Stomach smooth muscle (tissue), 2 donors: ENCODE measurements at regions not wholly inside any gene's neighbourhood (a gene's known extent, or its start where the extent isn't known, plus 50 kb on each side); places are given as distances from the start of the nearest gene placed in this dataset.

Experiments used
- H3K27ac ChIP-seq: one replicate; pipeline ENCODE4 v1.7.0; 2013; ENCODE audit warnings: mild to moderate bottlenecking, low read length, inconsistent platforms
- H3K27me3 ChIP-seq, 2 donors: one replicate each; pipeline ENCODE4 v1.7.0; 2013; ENCODE audit warnings: low read length in 2 of 2; ENCODE audit not compliant: insufficient read depth in 2 of 2, control insufficient read depth in 1 of 2
- H3K36me3 ChIP-seq, 2 donors: one replicate each; pipeline ENCODE4 v1.7.0; 2013; ENCODE audit warnings: low read length in 2 of 2; ENCODE audit not compliant: control insufficient read depth in 2 of 2, insufficient read depth in 2 of 2
- H3K4me1 ChIP-seq: one replicate; pipeline ENCODE4 v1.7.0; 2013; ENCODE audit warnings: low read length; ENCODE audit not compliant: control insufficient read depth, insufficient read depth
- H3K4me3 ChIP-seq, 2 donors: one replicate each; pipeline ENCODE4 v1.7.0; 2013; ENCODE audit warnings: low read length in 2 of 2
- H3K9ac ChIP-seq, 2 donors: one replicate each; pipeline ENCODE4 v1.7.0; 2013; ENCODE audit warnings: low read length in 2 of 2, mild to moderate bottlenecking in 1 of 2
- H3K9me3 ChIP-seq, 2 donors: one replicate each; pipeline ENCODE4 v1.7.0; 2013; ENCODE audit warnings: low read length in 2 of 2; ENCODE audit not compliant: control insufficient read depth in 2 of 2
- donor health status: healthy.
- donor health status: Pancreatic carcinoma.

DNA sequence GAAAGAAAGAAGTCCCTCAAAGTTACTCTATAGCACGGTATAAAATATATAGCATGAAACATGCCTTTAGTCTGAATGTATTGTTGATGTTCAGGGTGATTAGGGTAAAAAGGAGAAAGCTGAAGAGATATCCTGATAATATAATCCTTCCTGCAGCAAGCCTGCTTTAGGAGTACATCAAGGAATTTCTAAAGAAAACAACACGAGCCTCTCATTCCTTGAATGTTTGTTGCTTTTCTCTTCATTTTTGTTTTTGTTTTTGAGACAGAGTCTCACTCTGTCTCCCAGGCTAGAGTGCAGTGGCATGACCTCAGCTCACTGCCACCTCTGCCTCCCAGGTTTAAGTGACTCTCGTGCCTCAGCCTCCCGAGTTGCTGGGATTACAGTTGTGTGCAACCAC lies 79.1 kb downstream of the CD164 start:
- H3K9ac ChIP-seq, result no peak overlapping the region
- H3K4me3 ChIP-seq, result no peak overlapping the region
- peak overlapping the region; percentile 67 for H3K27ac ChIP-seq
- H3K9me3 ChIP-seq, result no peaks in the 10 kb centered on the region
- no peaks in the 10 kb centered on the region for H3K27me3 ChIP-seq
- H3K36me3 ChIP-seq, result no peaks in the 10 kb centered on the region
- peaks cover 45% of the 10 kb centered on the region for H3K4me1 ChIP-seq

DNA sequence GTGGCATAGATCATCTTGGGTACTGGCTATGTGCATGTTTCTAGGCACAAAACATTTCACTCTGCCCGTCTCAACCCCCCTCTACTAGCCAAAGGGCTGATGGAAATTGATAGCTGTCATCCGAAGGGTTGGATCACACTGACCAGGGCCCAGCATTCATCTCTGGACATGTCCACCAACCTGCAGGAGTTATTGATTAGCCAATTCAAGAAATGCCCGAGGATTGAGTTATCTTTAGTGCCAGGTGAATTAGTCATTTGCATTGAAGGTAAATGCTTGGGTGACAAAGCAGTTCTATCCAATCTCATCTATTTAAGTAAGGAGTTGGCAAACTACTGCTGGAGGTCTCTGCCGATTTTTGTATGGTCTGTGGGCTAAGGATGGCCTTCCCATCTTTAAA lies 80.1 kb downstream of the CD164 start:
- Histone ChIP-seq H3K27ac (peak overlapping the region; percentile 93), H3K4me1 (peaks cover 54% of the 10 kb centered on the region), H3K9ac (peak overlapping the region in 1 of 2 donors; percentile 35), H3K27me3 (no peaks in the 10 kb centered on the region), H3K36me3 (no peaks in the 10 kb centered on the region), H3K9me3 (no peaks in the 10 kb centered on the region), H3K4me3 (no peak overlapping the region)

DNA sequence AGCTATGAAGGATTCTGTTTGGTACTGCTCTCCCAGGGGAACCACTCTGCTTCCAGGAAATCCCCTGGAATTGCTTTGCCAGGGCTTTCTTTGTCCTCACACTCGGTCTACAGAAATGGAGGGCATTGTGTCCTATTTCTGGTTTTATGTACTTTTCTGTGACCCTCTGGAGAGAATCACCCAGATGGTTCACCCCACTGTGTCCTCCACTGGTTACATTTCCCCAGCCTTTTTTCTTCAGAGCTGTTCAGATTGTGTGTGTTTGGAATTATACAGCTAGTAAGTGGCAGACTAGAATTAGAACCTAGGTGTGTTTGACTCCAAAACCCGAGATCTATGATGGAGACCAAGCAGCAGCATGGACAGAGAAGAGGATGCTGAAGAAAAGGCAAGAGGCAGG lies 80.8 kb downstream of the CD164 start:
- Histone ChIP-seq H3K4me1 (peaks cover 59% of the 10 kb centered on the region), H3K27me3 (no peaks in the 10 kb centered on the region), H3K9ac (peak overlapping the region; percentile 35 to 69), H3K9me3 (no peaks in the 10 kb centered on the region), H3K27ac (peak overlapping the region; percentile 93), H3K4me3 (no peak overlapping the region), H3K36me3 (no peaks in the 10 kb centered on the region)

DNA sequence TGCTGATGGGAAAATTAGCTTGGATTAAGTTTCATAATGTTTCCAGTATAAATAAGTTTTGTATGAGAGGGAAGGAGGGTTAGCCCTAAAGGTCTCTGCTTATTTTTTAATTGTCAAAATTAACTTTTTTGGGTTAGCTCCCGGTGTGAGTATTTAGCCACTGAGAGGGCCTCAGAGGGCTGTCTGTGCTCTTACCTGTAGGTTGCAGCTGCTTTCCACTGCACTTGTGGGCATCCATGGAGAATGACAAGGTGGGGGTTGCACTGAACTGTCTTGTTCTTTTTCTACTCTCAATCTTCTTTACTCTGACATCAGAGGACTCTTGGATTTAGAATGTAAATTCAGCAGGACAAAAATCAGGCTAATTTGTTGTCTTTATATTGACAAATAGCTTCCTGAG lies 81.4 kb downstream of the CD164 start:
- H3K9me3 ChIP-seq, result no peaks in the 10 kb centered on the region
- H3K4me3 ChIP-seq, result no peak overlapping the region
- H3K27ac ChIP-seq, result peak overlapping the region; percentile 93
- H3K9ac ChIP-seq, result peak overlapping the region; percentile 35 to 69
- H3K36me3 ChIP-seq, result no peaks in the 10 kb centered on the region
- peaks cover 59% of the 10 kb centered on the region for H3K4me1 ChIP-seq
- H3K27me3 ChIP-seq, result no peaks in the 10 kb centered on the region

DNA sequence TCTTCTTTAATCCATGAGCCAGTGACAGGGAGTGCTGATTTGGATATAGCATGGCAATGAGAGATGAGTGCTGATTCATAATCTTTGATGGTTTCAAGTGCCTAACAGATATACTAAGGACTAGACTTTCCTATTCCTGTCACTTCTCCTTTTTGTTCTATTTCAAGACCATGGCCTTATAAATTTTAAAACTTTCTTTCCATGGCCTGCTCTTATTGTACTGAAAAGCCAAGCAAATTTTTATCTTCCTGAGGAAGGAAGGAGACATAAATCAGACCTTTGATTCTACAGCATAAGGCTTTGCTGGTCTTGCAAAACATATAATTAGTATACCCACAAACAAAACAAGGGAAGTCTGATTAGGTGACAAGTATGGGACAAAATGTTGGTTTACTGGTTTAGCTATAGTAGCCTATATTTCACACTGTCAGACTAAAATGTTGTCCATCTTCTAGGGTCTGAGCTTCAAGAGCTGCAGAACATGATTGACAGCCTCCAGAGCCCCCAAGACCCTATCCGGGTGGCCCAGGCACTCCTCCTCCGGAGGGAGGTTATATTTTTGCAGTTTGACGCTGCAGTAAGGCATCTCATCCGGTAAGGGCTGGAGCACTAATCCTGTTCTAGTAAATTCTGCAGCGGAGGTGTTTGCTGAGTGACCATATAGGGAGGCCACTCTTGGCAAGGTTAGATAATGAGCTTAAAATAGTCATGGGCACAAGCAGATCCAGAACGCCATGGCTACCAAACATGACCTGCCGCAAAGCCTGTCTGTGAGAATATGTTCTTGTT lies 82.3 kb downstream of the CD164 start:
- Histone ChIP-seq H3K4me1 (peaks cover 58% of the 10 kb centered on the region), H3K27me3 (no peaks in the 10 kb centered on the region), H3K9ac (peak overlapping the region; percentile 35 to 69), H3K27ac (peak overlapping the region; percentile 93), H3K36me3 (no peaks in the 10 kb centered on the region), H3K9me3 (no peaks in the 10 kb centered on the region), H3K4me3 (no peak overlapping the region)

DNA sequence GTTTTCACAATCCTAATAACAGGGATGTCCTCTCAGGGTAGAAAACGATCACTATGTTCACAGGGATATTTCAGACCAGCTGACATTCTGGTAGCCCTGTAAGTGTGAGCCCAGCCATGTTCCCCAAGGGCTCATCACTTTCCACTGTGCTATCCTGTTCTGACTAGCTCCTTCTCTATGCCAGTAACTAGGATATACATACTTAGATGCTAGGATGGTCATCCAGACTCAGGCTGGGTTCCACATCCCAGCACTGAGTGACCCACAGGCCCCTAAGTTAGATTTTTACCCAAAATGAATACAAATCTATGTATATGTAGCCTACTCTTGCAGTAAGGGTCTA lies 83.0 kb downstream of the CD164 start:
- no peaks in the 10 kb centered on the region for H3K36me3 ChIP-seq
- H3K4me3 ChIP-seq, result no peak overlapping the region
- H3K4me1 ChIP-seq, result peaks cover 52% of the 10 kb centered on the region
- peak overlapping the region; percentile 93 for H3K27ac ChIP-seq
- peak overlapping the region in 1 of 2 donors; percentile 29 for H3K9ac ChIP-seq
- no peaks in the 10 kb centered on the region for H3K9me3 ChIP-seq
- no peaks in the 10 kb centered on the region for H3K27me3 ChIP-seq

DNA sequence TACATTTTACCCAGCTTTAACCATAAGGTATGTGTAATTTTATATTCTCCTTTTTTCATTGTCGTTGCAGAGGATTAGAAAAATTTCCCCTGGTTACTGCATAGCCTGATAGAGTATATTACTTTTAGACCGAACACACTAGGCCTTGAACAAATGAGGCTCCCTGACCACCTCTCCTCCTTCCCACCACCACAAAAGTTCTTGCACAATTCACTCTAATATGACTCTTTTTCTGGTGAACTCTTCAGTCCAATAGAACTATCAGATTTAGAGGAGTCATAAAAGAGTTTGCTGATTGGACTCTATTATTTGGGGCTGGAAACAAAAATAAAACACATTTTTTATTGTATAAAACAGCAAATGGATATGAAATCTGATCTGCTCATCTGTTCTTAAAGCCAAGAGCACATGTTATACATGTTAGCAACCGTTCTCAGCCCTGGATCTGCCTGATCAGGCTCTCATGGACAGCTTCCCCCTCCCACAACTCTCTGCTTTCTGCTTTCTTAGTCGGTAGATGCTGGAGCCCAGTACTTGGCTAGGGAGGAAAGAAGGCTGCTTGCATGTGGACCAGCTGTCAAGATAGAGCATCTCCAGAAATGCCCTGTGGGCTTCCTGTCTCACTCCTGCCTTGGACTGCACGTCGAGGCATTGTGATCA lies 83.5 kb downstream of the CD164 start:
- Histone ChIP-seq H3K4me3 (no peak overlapping the region), H3K4me1 (peaks cover 52% of the 10 kb centered on the region), H3K9me3 (no peaks in the 10 kb centered on the region), H3K27me3 (no peaks in the 10 kb centered on the region), H3K36me3 (no peaks in the 10 kb centered on the region), H3K27ac (peak overlapping the region; percentile 93), H3K9ac (no peak overlapping the region)

DNA sequence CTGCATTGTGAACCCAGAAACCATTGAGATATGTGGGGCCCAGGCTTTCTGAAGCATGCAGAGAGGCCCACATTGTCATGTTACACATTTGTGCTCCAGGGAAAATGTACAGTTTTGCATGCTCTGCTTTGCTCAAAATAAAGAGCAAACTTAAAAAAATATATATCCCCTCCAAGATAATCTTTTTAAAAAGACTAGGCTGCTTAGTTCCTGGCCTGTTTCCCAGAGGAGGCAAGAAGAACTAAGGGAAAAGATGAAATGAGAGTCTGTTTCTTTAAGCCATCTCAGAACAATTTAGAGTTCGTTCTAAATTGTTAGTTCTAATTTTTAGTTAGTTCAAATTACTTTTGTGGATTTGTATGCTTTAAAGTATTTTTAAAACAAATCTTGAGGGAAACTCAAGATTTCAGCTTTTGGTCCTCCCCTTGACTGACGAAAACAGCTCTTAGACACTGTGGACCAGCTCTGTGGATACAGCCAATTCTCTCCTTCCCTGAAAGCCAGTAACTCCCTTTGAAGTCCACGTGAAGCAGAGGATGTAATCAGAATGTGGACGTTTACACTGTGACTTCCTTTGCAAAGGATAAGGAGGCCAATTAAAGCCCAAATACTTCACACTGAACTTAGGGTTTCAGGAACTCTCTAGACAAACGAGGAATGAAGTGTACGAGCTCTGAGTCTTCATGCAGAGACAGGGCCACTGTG lies 84.7 kb downstream of the CD164 start:
- Histone ChIP-seq H3K27me3 (no peaks in the 10 kb centered on the region), H3K4me1 (peaks cover 50% of the 10 kb centered on the region), H3K9ac (peak overlapping the region in 1 of 2 donors; percentile 21), H3K27ac (peak overlapping the region; percentile 93), H3K9me3 (no peaks in the 10 kb centered on the region), H3K4me3 (peak overlapping the region in 1 of 2 donors; percentile 36), H3K36me3 (no peaks in the 10 kb centered on the region)

DNA sequence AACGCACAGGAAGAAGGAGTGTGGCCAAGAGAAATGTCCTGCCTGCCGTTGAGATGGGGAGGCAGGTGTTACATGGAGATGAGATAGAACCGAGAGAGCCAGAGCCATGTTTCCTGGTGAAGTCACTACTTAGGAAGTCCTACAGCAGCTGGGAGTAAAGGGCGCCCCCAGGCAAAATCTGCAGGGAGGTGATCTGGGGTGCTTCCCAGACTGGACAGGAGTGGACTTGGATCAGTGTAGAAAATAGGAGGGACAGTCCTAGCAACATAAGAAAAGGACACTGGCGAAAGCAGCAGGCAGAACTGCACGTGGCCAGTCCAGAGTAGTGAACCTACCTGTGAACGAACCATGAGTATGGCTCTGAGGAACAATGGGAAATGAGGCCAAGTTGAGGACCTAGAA lies 85.3 kb downstream of the CD164 start:
- Histone ChIP-seq H3K9ac (no peak overlapping the region), H3K4me1 (peaks cover 46% of the 10 kb centered on the region), H3K4me3 (no peak overlapping the region), H3K36me3 (no peaks in the 10 kb centered on the region), H3K27ac (peak overlapping the region; percentile 93), H3K27me3 (no peaks in the 10 kb centered on the region), H3K9me3 (no peaks in the 10 kb centered on the region)

DNA sequence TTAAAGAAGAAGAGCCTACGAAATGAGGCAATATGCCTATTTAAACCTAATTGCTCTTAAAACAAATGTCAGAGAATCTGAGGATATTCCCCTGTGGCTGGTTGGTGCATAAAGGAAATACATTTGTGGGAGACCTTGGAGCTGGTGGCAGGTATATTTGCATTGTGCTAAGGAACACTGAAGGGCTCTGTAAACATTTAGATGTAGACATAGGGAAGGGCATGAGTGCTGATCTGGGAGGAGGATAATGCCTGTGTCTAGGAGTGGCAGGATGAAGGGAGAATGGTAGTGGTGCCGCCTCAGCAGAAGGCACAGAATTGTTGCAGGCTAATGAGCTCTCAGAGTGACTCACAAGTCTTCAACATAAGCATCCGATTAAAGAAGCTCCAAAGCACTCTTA lies 85.8 kb downstream of the CD164 start:
- H3K27me3 ChIP-seq, result no peaks in the 10 kb centered on the region
- H3K9ac ChIP-seq, result no peak overlapping the region
- peak overlapping the region; percentile 93 for H3K27ac ChIP-seq

More for the DNA sequence above, 85.8 kb downstream of the CD164 start:
- peaks cover 43% of the 10 kb centered on the region for H3K4me1 ChIP-seq
- H3K36me3 ChIP-seq, result no peaks in the 10 kb centered on the region
- no peaks in the 10 kb centered on the region for H3K9me3 ChIP-seq
- no peak overlapping the region for H3K4me3 ChIP-seq
